MM.1S (cell line): ENCODE measurements at regions not wholly inside any gene's neighbourhood (a gene's known extent, or its start where the extent isn't known, plus 50 kb on each side); places are given as distances from the start of the nearest gene placed in this dataset.

Source experiments
- EZH2 ChIP-seq: fragments of 300-600 bp; sonication (generic); optimal IDR thresholded peaks from 2 replicates; pipeline ENCODE3; 2017; ENCODE audit warnings: low read depth, mild to moderate bottlenecking, antibody characterized with exemption, low read length, mixed read lengths
- EZH2phosphoT487 ChIP-seq: fragments of 300-600 bp; sonication (generic); IDR thresholded peaks from 2 replicates; pipeline ENCODE4 v1.6.1; 2018; ENCODE audit warnings: antibody characterized with exemption, low read length
- TF ChIP-seq, protein P1 (sequence below): fragments of 300-600 bp; sonication (generic); IDR thresholded peaks from 2 replicates; pipeline ENCODE4 v1.5.1; 2016; ENCODE audit warnings: antibody characterized with exemption, low read length, mixed read lengths

DNA sequence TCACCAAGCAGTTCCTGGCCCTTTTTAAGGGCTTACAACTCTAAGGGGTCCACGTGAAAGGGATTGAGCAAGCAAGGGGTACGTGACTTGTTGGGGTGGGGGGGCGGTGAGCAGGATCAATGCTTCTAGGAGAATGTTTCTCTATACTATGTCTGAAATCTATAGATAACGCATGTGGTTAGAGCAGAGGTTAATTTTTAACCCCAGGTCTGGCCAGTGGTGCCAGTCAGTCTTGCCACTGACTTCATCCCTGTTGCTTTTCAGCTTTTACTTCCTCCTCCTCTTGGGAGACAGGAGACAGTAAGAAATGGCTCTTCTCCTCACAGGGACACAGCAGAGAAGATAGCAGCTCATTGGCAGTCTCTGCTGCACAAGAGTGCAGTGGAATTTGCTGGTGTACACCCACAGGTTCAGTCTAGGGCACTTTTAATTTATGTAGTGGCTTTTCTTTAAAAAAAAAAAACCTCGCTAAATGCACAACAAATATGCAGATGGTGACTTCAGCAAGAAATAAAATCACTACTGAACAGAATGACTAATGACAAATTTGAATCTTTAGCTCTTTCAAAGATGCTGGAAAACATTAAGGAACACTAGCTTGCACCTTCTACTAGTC is 190.5 kb downstream of the CCNG2 start:
- TF ChIP-seq, protein P1, sequence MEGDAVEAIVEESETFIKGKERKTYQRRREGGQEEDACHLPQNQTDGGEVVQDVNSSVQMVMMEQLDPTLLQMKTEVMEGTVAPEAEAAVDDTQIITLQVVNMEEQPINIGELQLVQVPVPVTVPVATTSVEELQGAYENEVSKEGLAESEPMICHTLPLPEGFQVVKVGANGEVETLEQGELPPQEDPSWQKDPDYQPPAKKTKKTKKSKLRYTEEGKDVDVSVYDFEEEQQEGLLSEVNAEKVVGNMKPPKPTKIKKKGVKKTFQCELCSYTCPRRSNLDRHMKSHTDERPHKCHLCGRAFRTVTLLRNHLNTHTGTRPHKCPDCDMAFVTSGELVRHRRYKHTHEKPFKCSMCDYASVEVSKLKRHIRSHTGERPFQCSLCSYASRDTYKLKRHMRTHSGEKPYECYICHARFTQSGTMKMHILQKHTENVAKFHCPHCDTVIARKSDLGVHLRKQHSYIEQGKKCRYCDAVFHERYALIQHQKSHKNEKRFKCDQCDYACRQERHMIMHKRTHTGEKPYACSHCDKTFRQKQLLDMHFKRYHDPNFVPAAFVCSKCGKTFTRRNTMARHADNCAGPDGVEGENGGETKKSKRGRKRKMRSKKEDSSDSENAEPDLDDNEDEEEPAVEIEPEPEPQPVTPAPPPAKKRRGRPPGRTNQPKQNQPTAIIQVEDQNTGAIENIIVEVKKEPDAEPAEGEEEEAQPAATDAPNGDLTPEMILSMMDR, result no peak
- TF ChIP-seq EZH2phosphoT487 (no peak), EZH2 (no peak)
